ENCODE measurements at regions not wholly inside any gene's neighbourhood (a gene's known extent, or its start where the extent isn't known, plus 50 kb on each side); places are given as distances from the start of the nearest gene placed in this dataset.
A peak's percentile ranks its signal among the peaks of the same experiment; 100 is the strongest.
"Not testable (repeated sequence)": the region's sequence is repeated elsewhere in the genome, so short reads cannot be mapped to it uniquely, and the experiment has no call there.

DNA sequence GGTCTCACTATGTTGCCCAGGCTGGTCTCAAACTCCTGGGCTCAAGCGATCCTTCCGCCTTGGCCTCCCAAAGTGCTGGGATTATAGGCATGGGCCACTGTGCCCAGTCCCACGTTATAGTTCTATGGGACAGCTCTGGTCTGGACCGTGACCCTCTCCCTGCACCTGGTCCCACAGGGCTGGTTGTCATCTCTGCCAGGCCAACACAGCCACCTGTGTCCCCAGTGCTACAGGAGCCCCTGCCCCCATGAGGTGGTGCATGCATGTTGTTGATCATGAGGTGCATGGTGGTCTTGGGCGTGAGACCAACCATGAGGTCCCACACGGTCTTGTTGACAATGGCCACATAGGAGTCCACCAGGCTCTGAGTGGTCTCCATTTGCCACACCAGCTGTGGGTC lies 51.0 kb upstream of the UBE2Q2 start:
- not testable (repeated sequence) for DNase-seq (ENCODE audit: extremely low read depth in 1 of 11, low read depth in 9 of 11, low spot score in 4 of 11)

- DNase-seq (ENCODE audit: extremely low read depth in 1 of 11, low read depth in 9 of 11, low spot score in 4 of 11), result no peak
Observed at GRCh38 chr15:75791337-75791713, 51.9 kb upstream of the UBE2Q2 start.

- no peak for DNase-seq (ENCODE audit: extremely low read depth in 1 of 11, low read depth in 9 of 11, low spot score in 4 of 11)
Observed at GRCh38 chr15:75790631-75791336, 52.5 kb upstream of the UBE2Q2 start.

- no peak for DNase-seq (ENCODE audit: extremely low read depth in 1 of 11, low read depth in 9 of 11, low spot score in 4 of 11)
Observed at GRCh38 chr15:75786575-75786947, 56.7 kb upstream of the UBE2Q2 start.

- DNase-seq (ENCODE audit: extremely low read depth in 1 of 11, low read depth in 9 of 11, low spot score in 4 of 11), result peak in 8 of 11 donors; percentile 19 to 52 (median 36)
Observed at GRCh38 chr15:75785771-75786574, 57.3 kb upstream of the UBE2Q2 start.

DNA sequence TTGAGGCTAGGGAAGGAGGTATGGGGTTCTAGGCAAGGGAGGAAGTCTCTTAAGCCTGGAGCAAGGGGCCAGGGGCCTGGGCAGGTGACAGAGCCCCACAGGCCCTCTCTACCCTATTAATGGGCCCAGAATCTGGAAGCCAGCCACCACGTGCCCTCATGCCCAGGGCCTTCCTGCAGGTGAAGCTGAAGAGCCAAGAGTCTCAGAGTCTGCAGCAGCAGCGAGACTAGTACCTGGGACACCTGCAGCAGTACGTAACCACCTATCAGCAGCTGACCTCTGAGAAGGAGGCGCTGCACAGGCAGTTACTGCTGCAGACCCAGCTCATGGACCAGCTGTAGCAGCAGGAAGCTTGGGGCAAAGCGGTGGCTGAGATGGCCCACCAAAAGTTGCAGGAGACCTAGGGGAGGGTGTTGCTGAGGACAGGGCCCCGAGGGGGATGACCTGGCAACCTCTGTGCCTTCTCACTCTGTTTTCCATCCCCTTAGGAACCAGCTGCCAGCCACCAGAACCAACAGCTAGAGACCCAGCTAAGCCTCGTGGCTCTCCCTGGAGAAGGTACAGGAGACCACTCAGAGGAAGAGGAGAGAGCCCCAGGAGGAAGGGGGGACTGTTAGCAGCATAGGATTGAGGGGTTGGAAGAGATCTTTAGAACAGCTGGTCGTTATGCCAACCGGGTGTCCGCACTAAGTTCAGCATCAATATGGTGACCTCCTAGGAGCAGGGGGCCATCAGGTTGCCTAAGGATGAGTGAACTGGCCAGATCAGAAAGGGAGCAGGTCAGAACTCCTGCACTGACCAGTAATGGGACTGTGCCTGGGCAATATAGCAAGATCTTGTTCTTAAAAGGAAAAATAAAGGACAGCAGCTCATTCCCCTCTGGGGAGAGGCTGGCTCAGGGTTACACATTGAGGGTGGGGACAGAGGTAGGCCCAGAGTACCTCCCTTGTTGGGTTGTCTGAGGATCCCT lies 58.5 kb upstream of the UBE2Q2 start:
- not testable (repeated sequence) for DNase-seq (ENCODE audit: extremely low read depth in 1 of 11, low read depth in 9 of 11, low spot score in 4 of 11)

- not testable (repeated sequence) for DNase-seq (ENCODE audit: extremely low read depth in 1 of 11, low read depth in 9 of 11, low spot score in 4 of 11)
Observed at GRCh38 chr15:75783566-75783965, 59.7 kb upstream of the UBE2Q2 start.

DNA sequence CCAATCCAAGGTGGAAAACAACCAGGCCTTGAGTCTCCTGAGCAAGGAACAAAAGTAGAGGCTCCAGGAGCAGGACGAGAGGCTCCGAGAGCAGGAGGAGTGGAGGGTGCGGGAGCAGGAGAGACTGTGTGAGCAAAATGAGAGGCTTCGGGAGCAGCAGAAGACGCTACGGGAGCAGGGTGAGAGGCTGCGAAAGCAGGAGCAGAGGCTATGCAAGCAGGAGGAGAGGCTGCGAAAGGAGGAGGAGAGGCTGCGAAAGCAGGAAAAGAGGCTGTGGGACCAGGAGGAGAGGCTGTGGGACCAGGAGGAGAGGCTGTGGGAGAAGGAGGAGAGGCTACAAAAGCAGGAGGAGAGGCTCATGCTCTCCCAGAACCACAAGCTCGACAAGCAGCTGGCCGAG lies 60.3 kb upstream of the UBE2Q2 start:
- no peak for DNase-seq (ENCODE audit: extremely low read depth in 1 of 11, low read depth in 9 of 11, low spot score in 4 of 11)

DNA sequence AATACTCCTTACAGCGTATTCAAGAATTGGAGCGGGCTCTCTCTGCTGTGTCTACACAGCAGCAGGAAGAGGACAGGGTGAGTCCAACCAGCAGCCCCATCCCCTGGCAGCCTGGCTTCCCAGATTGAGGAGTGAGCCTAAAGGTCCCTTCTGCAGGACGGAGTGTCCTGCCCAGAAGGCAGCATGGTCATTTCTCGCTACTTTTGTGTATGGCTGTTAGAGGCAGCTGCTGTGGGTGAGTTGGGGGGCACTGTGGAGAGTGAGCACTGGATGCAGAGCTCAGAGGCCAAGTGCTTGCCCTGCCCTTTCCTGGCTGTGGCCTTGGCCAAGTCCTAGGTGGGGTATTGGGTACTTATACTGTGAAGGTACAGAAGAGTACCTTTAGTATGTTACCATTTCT lies 62.3 kb upstream of the UBE2Q2 start:
- DNase-seq (ENCODE audit: extremely low read depth in 1 of 11, low read depth in 9 of 11, low spot score in 4 of 11), result not testable (repeated sequence)

DNA sequence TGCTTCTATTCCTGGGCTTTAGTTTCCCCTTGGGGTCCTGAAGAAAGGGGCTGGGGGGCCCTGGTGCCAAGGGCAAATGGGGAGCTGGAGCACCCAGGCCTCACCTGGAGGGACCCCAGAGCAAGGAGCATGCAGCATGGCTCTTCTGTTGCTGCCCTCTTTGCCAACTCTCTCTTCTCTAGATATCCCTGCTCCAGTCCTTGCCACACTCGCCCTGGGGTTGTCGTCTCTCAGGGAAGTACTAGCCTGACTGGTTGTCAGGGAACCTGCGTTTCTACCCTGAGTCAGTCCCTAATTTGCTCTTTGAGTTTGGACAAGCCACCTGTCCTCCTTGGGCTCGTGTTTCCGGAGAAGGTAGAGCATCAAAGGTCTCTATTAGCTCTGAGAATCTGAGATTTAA lies 63.7 kb upstream of the UBE2Q2 start:
- DNase-seq (ENCODE audit: extremely low read depth in 1 of 11, low read depth in 9 of 11, low spot score in 4 of 11), result no peak

- DNase-seq (ENCODE audit: extremely low read depth in 1 of 11, low read depth in 9 of 11, low spot score in 4 of 11), result not testable (repeated sequence)
Observed at GRCh38 chr15:75776871-75777610, 64.4 kb upstream of the CSPG4 start.

DNA sequence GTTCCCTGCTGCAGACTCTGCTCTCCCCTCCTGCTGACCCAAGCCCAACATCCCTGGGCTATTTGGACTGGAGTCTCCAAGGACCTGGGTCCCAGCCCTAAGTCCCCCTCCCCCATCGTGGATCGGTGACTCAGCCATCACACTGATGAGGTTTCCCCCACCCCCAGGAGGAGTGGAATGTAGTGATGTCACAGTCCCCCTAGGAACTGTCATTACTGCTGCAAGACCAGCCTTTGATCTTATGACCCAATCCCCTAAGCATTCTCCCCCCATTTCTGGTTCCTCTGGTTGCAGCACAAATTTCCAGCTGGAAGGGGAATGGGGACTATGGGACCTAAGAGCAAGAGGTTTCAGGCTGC lies 63.4 kb upstream of the CSPG4 start:
- DNase-seq (ENCODE audit: extremely low read depth in 1 of 11, low read depth in 9 of 11, low spot score in 4 of 11), result no peak

- no peak for DNase-seq (ENCODE audit: extremely low read depth in 1 of 11, low read depth in 9 of 11, low spot score in 4 of 11)
Observed at GRCh38 chr15:75775296-75776064, 62.8 kb upstream of the CSPG4 start.

DNA sequence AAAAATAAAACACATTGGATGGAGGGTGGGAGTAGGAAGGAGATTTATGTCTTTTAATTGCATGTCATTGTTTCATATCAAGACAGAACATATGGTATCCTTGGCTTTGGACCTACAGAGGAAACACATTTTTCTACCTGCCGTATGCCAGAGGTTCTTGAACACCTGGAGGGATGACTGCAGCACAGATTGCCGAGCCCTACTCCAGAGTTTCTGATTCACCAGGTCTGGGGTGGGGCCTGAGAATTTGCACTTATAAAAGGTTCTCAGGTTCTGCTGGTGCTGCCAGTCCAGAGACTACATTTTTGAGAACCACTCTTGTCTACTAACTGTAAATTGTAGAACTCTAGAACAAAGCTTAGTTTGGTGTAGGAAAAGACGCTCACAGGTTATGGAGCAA lies 61.3 kb upstream of the CSPG4 start:
- DNase-seq (ENCODE audit: extremely low read depth in 1 of 11, low read depth in 9 of 11, low spot score in 4 of 11), result not testable (repeated sequence)

DNA sequence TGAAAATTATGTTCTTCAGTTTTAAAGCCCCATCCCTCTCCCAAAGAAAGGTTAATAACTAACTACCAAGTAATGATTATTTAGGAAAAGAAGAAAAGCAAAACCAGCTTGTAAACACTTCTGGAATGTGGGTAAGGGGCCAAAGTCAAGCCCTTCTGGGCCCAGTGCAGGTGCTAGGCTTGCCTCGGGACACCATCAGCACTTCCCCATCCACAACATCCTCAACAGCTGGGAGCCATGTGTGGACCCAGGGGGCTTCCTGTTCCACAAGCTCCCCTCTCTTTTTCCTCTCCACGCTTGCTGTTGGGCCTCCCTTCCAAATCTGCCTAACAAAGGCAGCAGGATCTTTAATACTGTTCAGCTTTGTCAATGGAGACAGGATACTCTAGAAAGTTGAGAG lies 58.4 kb upstream of the CSPG4 start:
- not testable (repeated sequence) for DNase-seq (ENCODE audit: extremely low read depth in 1 of 11, low read depth in 9 of 11, low spot score in 4 of 11)

DNA sequence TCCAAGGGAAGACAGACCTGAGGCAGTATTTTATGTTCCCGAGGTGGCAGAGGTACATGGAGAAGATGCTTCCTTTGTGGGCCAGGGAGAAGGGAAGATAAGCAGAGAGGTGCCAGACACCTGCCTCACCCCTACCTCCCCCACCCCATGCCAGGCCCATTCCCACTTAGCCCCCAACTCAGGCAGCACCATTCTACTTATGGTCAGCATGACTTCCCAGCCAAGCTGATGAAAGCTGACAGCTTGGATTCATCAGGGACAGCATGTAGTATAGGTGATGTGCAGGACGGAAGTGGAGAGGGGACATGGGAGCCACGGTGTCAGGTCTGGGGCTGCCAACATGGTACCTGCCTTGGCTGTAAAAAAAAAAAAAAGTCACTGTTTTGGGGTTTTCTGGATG lies 57.5 kb upstream of the CSPG4 start:
- DNase-seq (ENCODE audit: extremely low read depth in 1 of 11, low read depth in 9 of 11, low spot score in 4 of 11), result no peak

GRCh38 chr15:75768526-75768925 lies 55.9 kb upstream of the CSPG4 start:
- not testable (repeated sequence) for DNase-seq (ENCODE audit: extremely low read depth in 1 of 11, low read depth in 9 of 11, low spot score in 4 of 11)

Data from renal cortex interstitium (tissue), 11 donors.